A549 (cell line): ENCODE measurements at regions not wholly inside any gene's neighbourhood (a gene's known extent, or its start where the extent isn't known, plus 50 kb on each side); places are given as distances from the start of the nearest gene placed in this dataset.

Experiments
- CTCF ChIP-seq: fragments of >200 bp; sonication (Bioruptor Twin); formaldehyde crosslinking; IDR thresholded peaks from 3 replicates; pipeline ENCODE4 v1.5.1; 2016
- EP300 ChIP-seq, 2 experiments: fragments of >200 bp; sonication (Bioruptor Twin); formaldehyde crosslinking; IDR thresholded peaks; 2 replicates in 1 of 2; 3 replicates in 1 of 2; pipeline ENCODE4 v1.6.1; 2016 to 2017
- NFE2L2 ChIP-seq: fragments of 150-350 bp; conservative IDR thresholded peaks from 2 replicates; pipeline ENCODE4 v1.6.1; 2014; ENCODE audit warnings: low read length
- RAD21 ChIP-seq, 2 experiments: fragments of >200 bp in 1 of 2; sonication (Bioruptor Twin) in 1 of 2; formaldehyde crosslinking in 1 of 2; IDR thresholded peaks in 1 of 2; conservative IDR thresholded peaks in 1 of 2; 2 replicates in 1 of 2; 3 replicates in 1 of 2; pipeline ENCODE4 v1.6.1; 2012 to 2018; ENCODE audit warnings: inconsistent platforms in 1 of 2
- SREBF2 ChIP-seq: fragments of 450-650 bp; IDR thresholded peaks from 2 replicates; pipeline ENCODE4 v1.6.1; 2014; ENCODE audit warnings: mild to moderate bottlenecking, moderate library complexity
- USF2 ChIP-seq: fragments of 450-650 bp; IDR thresholded peaks from 2 replicates; pipeline ENCODE4 v1.6.1; 2014; ENCODE audit warnings: antibody characterized with exemption

DNA sequence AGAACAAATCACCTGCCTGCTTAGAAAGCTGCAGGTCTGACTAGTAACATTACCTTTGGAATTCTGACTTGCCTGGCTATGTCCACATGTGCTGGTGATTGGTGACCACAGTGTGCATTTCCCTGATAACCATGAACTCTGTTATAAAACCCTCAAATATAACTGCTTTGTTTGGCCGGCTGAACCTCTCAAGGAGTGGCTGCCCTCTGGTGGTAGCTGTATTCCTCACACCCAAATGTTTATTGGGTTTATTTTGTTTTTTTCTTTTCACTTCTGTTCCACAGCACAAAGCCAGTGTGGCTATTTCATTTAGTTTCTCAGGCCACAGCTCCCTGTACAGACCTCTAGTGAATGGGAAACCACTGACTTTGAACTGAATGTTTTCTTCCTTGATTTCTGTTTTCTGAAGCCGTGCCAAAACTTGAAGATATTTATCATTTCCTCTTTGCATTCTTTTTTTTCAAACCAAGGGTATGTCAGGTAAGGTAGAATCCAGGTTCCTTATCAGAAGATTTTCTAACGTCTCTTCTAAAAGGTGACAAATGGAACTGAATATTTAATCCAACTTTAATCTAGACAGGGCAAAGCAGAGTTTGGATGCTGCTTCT, 549.0 kb upstream of the VRK2 start:
- peak; percentile 93 for TF ChIP-seq CTCF
- TF ChIP-seq SREBF2, result no peak
- no peak for TF ChIP-seq EP300 (IDR thresholded peaks at IDR 0.05)
- no peak for TF ChIP-seq USF2
- TF ChIP-seq RAD21 (conservative IDR thresholded peaks at IDR 0.05 in 1 of 2, IDR thresholded peaks at IDR 0.05 in 1 of 2), result peak; percentile 85 to 91
- no peak for TF ChIP-seq NFE2L2
